WTC11 (cell line): ENCODE measurements at regions not wholly inside any gene's neighbourhood (a gene's known extent, or its start where the extent isn't known, plus 50 kb on each side); places are given as distances from the start of the nearest gene placed in this dataset.

Experiments
- ATAC-seq: fragments of 200-7000 bp; cut with Tn5 transposase; 2 replicates; pipeline ENCODE4 v1.10.0; 2021; ENCODE audit warnings: mild to moderate bottlenecking, moderate library complexity
- CTCF ChIA-PET: fragments of 300-600 bp; sonication (Branson Sonifier 250); formaldehyde crosslinking; loops from one replicate; lab custom pipeline; 2021; ENCODE audit warnings: antibody characterized with exemption; lab: Charles Lee
- POLR2A ChIA-PET: fragments of 350-600 bp; sonication (Branson Sonifier 250); formaldehyde crosslinking; loops from one replicate; lab custom pipeline; 2021; ENCODE audit warnings: antibody characterized with exemption; lab: Charles Lee
- DNase-seq: peaks from one replicate; pipeline ENCODE4 v3.0.0; 2021; ENCODE audit warnings: low spot score
- H3K27ac Mint-ChIP-seq: 2 replicates; pipeline ENCODE4 v1.8.0; 2021; ENCODE audit warnings: mixed read lengths
- H3K27me3 Mint-ChIP-seq: 2 replicates; pipeline ENCODE4 v1.8.0; 2021; ENCODE audit warnings: low read depth, mild to moderate bottlenecking, moderate library complexity, mixed read lengths
- H3K36me3 Mint-ChIP-seq: 2 replicates; pipeline ENCODE4 v1.8.0; 2021; ENCODE audit warnings: mixed read lengths
- H3K4me1 Mint-ChIP-seq: 2 replicates; pipeline ENCODE4 v1.8.0; 2022; ENCODE audit warnings: mixed read lengths
- H3K4me3 Mint-ChIP-seq: 2 replicates; pipeline ENCODE4 v1.8.0; 2021; ENCODE audit warnings: mild to moderate bottlenecking, moderate library complexity, mixed read lengths
- H3K9me3 Mint-ChIP-seq: 2 replicates; pipeline ENCODE4 v1.8.0; 2021; ENCODE audit warnings: mixed read lengths
- AFF4 ChIP-seq: sonication (generic); formaldehyde crosslinking; IDR thresholded peaks from 2 replicates; pipeline ENCODE4 v1.8.1; 2023; ENCODE audit warnings: mild to moderate bottlenecking, missing genetic modification reagents, borderline replicate concordance
- CTCF ChIP-seq: fragments of 200-600 bp; IDR thresholded peaks from 2 replicates; pipeline ENCODE4 v1.8.0; 2022; ENCODE audit warnings: antibody characterized with exemption
- FOXP1 ChIP-seq: sonication (generic); formaldehyde crosslinking; IDR thresholded peaks from 2 replicates; pipeline ENCODE4 v1.8.0; 2022; ENCODE audit warnings: missing genetic modification reagents, mild to moderate bottlenecking, moderate library complexity, borderline replicate concordance
- KAT7 ChIP-seq: sonication (generic); formaldehyde crosslinking; IDR thresholded peaks from 2 replicates; pipeline ENCODE4 v1.8.1; 2023; ENCODE audit warnings: missing genetic modification reagents, mild to moderate bottlenecking, borderline replicate concordance
- NR3C1 ChIP-seq: sonication (generic); formaldehyde crosslinking; conservative IDR thresholded peaks from 2 replicates; pipeline ENCODE4 v1.8.1; 2023; ENCODE audit warnings: low read depth, mild to moderate bottlenecking, missing genetic modification reagents
- OVOL2 ChIP-seq: fragments of 250-450 bp; sonication (Bioruptor Pico); IDR thresholded peaks from 2 replicates; pipeline ENCODE4 v1.9.0; 2021; ENCODE audit warnings: mild to moderate bottlenecking, borderline replicate concordance
- SOX15 ChIP-seq: fragments of 250-450 bp; sonication (Bioruptor Pico); IDR thresholded peaks from 2 replicates; pipeline ENCODE4 v1.9.0; 2021; ENCODE audit warnings: mild to moderate bottlenecking
- TP53 ChIP-seq: sonication (generic); formaldehyde crosslinking; IDR thresholded peaks from 2 replicates; pipeline ENCODE4 v1.8.1; 2023; ENCODE audit warnings: mild to moderate bottlenecking, missing genetic modification reagents
- ZNF232 ChIP-seq: sonication (generic); formaldehyde crosslinking; IDR thresholded peaks from 2 replicates; pipeline ENCODE4 v1.8.0; 2022; ENCODE audit warnings: mild to moderate bottlenecking, missing genetic modification reagents
- ZNF396 ChIP-seq: fragments of 250-450 bp; sonication (Bioruptor Pico); IDR thresholded peaks from 2 replicates; pipeline ENCODE4 v1.8.0; 2021; ENCODE audit warnings: mild to moderate bottlenecking, moderate library complexity, borderline replicate concordance
- ZNF512 ChIP-seq: sonication (generic); formaldehyde crosslinking; IDR thresholded peaks from 2 replicates; pipeline ENCODE4 v1.8.1; 2022; ENCODE audit warnings: missing genetic modification reagents, borderline replicate concordance

GRCh38 chr11:71201231-71201630 lies 51.1 kb downstream of the SHANK2 start (continued):
- TF ChIP-seq ZNF512 (CRISPR knock-in tag) = no peak

- H3K4me3 Mint-ChIP-seq = no peak overlapping the region
- ATAC-seq = no peak
- ChIA-PET POLR2A (no interaction called here), CTCF (no interaction called here)
- H3K36me3 Mint-ChIP-seq = peaks cover 14% of the 10 kb centered on the region
- no peak for DNase-seq
- TF ChIP-seq CTCF (no peak), NR3C1 (no peak)
- peaks cover 23% of the 10 kb centered on the region for H3K4me1 Mint-ChIP-seq
- H3K27ac Mint-ChIP-seq = no peak overlapping the region
- no peaks in the 10 kb centered on the region for H3K27me3 Mint-ChIP-seq
- peaks cover 5% of the 10 kb centered on the region; the same call in 1 of the 2 replicates for H3K9me3 Mint-ChIP-seq
Observed at GRCh38 chr11:71200761-71201160, 51.6 kb downstream of the SHANK2 start.

GRCh38 chr11:71200172-71200716 lies 52.1 kb downstream of the SHANK2 start:
- no peak for DNase-seq
- TF ChIP-seq CTCF (no peak), KAT7 (no peak), SOX15 (CRISPR knock-in tag) (no peak), FOXP1 (CRISPR knock-in tag) (no peak), ZNF232 (CRISPR knock-in tag) (peak; percentile 61; the same call in 1 of the 2 replicates), OVOL2 (CRISPR knock-in tag) (no peak)
- Mint-ChIP-seq H3K27ac (peak overlapping the region; percentile 2; the same call in 1 of the 2 replicates), H3K36me3 (peaks cover 14% of the 10 kb centered on the region), H3K27me3 (no peaks in the 10 kb centered on the region), H3K4me1 (peaks cover 18% of the 10 kb centered on the region), H3K4me3 (no peak overlapping the region), H3K9me3 (peaks cover 5% of the 10 kb centered on the region; the same call in 1 of the 2 replicates)
- ChIA-PET CTCF (no interaction called here), POLR2A (no interaction called here)
- ATAC-seq = no peak

GRCh38 chr11:71199226-71199820 lies 53.1 kb downstream of the SHANK2 start:
- Mint-ChIP-seq H3K27ac (peak overlapping the region; percentile 80), H3K36me3 (peaks cover 19% of the 10 kb centered on the region), H3K27me3 (no peaks in the 10 kb centered on the region), H3K4me1 (peaks cover 17% of the 10 kb centered on the region), H3K4me3 (no peak overlapping the region), H3K9me3 (peaks cover 5% of the 10 kb centered on the region; the same call in 1 of the 2 replicates)
- DNase-seq (no peak), ATAC-seq (no peak)
- TF ChIP-seq AFF4 (CRISPR knock-in tag) = no peak
- no peak for TF ChIP-seq ZNF396 (CRISPR knock-in tag)
- no peak for TF ChIP-seq TP53 (CRISPR knock-in tag)
- ChIA-PET CTCF (no interaction called here), POLR2A (interaction anchor here (0.6 kb wide), 1 partner anchor 12 kb away, joined by 3 read pairs; no protein-coding TSS in a partner anchor)
